ENCODE measurements at regions not wholly inside any gene's neighbourhood (a gene's known extent, or its start where the extent isn't known, plus 50 kb on each side); places are given as distances from the start of the nearest gene placed in this dataset.
A peak's percentile ranks its signal among the peaks of the same experiment; 100 is the strongest.

- Mint-ChIP-seq H3K4me1 (no peaks in the 10 kb centered on the region), H3K9me3 (peaks cover 4% of the 10 kb centered on the region; the same call in 2 of the 3 replicates), H3K27ac (no peak overlapping the region), H3K36me3 (ENCODE audit: low read depth) (no peaks in the 10 kb centered on the region), H3K4me3 (no peak overlapping the region), H3K27me3 (ENCODE audit: insufficient read depth, low read depth, poor library complexity) (no peaks in the 10 kb centered on the region)
- no peaks in the 10 kb centered on the region for H3K9me2 ChIP-seq (ENCODE audit: insufficient read depth)
- no peaks in the 10 kb centered on the region for H4K20me1 ChIP-seq (replicated peaks; ENCODE audit: insufficient read depth)
- no peak overlapping the region for H2AFZ ChIP-seq
- TF ChIP-seq EZH2 (IDR thresholded peaks at IDR 0.05; ENCODE audit: low read depth, unreplicated experiment) (no peak), NANOG (IDR thresholded peaks at IDR 0.05; ENCODE audit: borderline replicate concordance) (no peak), CTCF (conservative IDR thresholded peaks at IDR 0.05; ENCODE audit: low read depth in 2 of 2) (peak; percentile 31 to 39)
- H3K4me3 ChIP-seq = no peak overlapping the region
- DNase-seq (ENCODE audit: low spot score) = no peak
- no peak overlapping the region for H3K27ac ChIP-seq (ENCODE audit: low read depth)
- H3K79me2 ChIP-seq (replicated peaks; ENCODE audit: insufficient read depth) = no peaks in the 10 kb centered on the region
- H3K36me3 ChIP-seq (ENCODE audit: insufficient read depth) = no peaks in the 10 kb centered on the region
- no peaks in the 10 kb centered on the region for H3K27me3 ChIP-seq (ENCODE audit: insufficient read depth)
- ATAC-seq = no peak
- no peaks in the 10 kb centered on the region for H3F3A ChIP-seq (replicated peaks; ENCODE audit: low read depth)
- no peaks in the 10 kb centered on the region for H3K4me1 ChIP-seq (ENCODE audit: insufficient read depth)
- H3K4me2 ChIP-seq = no peak overlapping the region
These were observed 177.1 kb downstream of the SPANXN3 start for GRCh38 chrX:143340190-143340589.

GRCh38 chrX:143336261-143336660 lies 181.0 kb downstream of the SPANXN3 start:
- no peak overlapping the region for H3K4me2 ChIP-seq
- H3K4me3 ChIP-seq = no peak overlapping the region
- no peaks in the 10 kb centered on the region for H3K4me1 ChIP-seq (ENCODE audit: insufficient read depth)
- TF ChIP-seq ZNF114 (CRISPR knock-in tag; IDR thresholded peaks at IDR 0.05) (no peak), POLR2AphosphoS5 (IDR thresholded peaks at IDR 0.05; ENCODE audit: low read depth) (no peak), ZNF331 (CRISPR knock-in tag; IDR thresholded peaks at IDR 0.05; ENCODE audit: low read depth) (no peak), REST (IDR thresholded peaks at IDR 0.05; ENCODE audit: unreplicated experiment) (no peak)
- H3K36me3 ChIP-seq (ENCODE audit: insufficient read depth) = no peaks in the 10 kb centered on the region
- ATAC-seq (no peak), DNase-seq (ENCODE audit: low spot score) (no peak)
- H3K79me2 ChIP-seq (replicated peaks; ENCODE audit: insufficient read depth) = no peaks in the 10 kb centered on the region
- H3K27me3 Mint-ChIP-seq (ENCODE audit: insufficient read depth, low read depth, poor library complexity) = no peaks in the 10 kb centered on the region
- no peaks in the 10 kb centered on the region for H3K4me1 Mint-ChIP-seq
- no peaks in the 10 kb centered on the region for H3K36me3 Mint-ChIP-seq (ENCODE audit: low read depth)
- no peak overlapping the region for H3K27ac ChIP-seq (ENCODE audit: low read depth)
- H2AFZ ChIP-seq = no peak overlapping the region
- H3K9me3 Mint-ChIP-seq = peaks cover 4% of the 10 kb centered on the region; the same call in 2 of the 3 replicates
- no peaks in the 10 kb centered on the region for H3K9me2 ChIP-seq (ENCODE audit: insufficient read depth)
- H3K27ac Mint-ChIP-seq = no peak overlapping the region
- H4K20me1 ChIP-seq (replicated peaks; ENCODE audit: insufficient read depth) = no peaks in the 10 kb centered on the region
- H3F3A ChIP-seq (replicated peaks; ENCODE audit: low read depth) = no peaks in the 10 kb centered on the region
- H3K27me3 ChIP-seq (ENCODE audit: insufficient read depth) = no peaks in the 10 kb centered on the region
- H3K4me3 Mint-ChIP-seq = no peak overlapping the region

Data from GM23338 (cell line).